ENCODE measurements at regions not wholly inside any gene's neighbourhood (a gene's known extent, or its start where the extent isn't known, plus 50 kb on each side); places are given as distances from the start of the nearest gene placed in this dataset.
A peak's percentile ranks its signal among the peaks of the same experiment; 100 is the strongest.
"Not testable (repeated sequence)": the region's sequence is repeated elsewhere in the genome, so short reads cannot be mapped to it uniquely, and the experiment has no call there.

- no peak for DNase-seq
Observed at GRCh38 chr16:13829697-13830299, 90.2 kb upstream of the ERCC4 start.

- DNase-seq, result no peak
Observed at GRCh38 chr16:13833515-13833914, 86.4 kb upstream of the ERCC4 start.

GRCh38 chr16:13835387-13835786 lies 84.6 kb upstream of the ERCC4 start:
- no peak for DNase-seq

- no peak for DNase-seq
Observed at GRCh38 chr16:13835935-13836730, 83.8 kb upstream of the ERCC4 start.

GRCh38 chr16:13838401-13839190 lies 81.4 kb upstream of the ERCC4 start:
- DNase-seq, result no peak

- DNase-seq, result no peak
Observed at GRCh38 chr16:13839577-13839976, 80.4 kb upstream of the ERCC4 start.

- DNase-seq, result no peak
Observed at GRCh38 chr16:13845232-13845631, 74.7 kb upstream of the ERCC4 start.

GRCh38 chr16:13848795-13849194 lies 71.2 kb upstream of the ERCC4 start:
- DNase-seq, result no peak

GRCh38 chr16:13850173-13850572 lies 69.8 kb upstream of the ERCC4 start:
- not testable (repeated sequence) for DNase-seq

GRCh38 chr16:13852827-13853226 lies 67.1 kb upstream of the ERCC4 start:
- no peak for DNase-seq

- no peak for DNase-seq
Observed at GRCh38 chr16:13856398-13856797, 63.6 kb upstream of the ERCC4 start.

GRCh38 chr16:13856811-13857511 lies 63.0 kb upstream of the ERCC4 start:
- DNase-seq, result no peak

- DNase-seq, result no peak
Observed at GRCh38 chr16:13858873-13859580, 60.9 kb upstream of the ERCC4 start.

GRCh38 chr16:13863075-13863765 lies 56.7 kb upstream of the ERCC4 start:
- DNase-seq, result no peak

- DNase-seq, result no peak
Observed at GRCh38 chr16:13864689-13865088, 55.3 kb upstream of the ERCC4 start.

- DNase-seq, result peak; percentile 53
Observed at GRCh38 chr16:13866073-13866472, 53.9 kb upstream of the ERCC4 start.
